HEK293 (cell line): ENCODE measurements at regions not wholly inside any gene's neighbourhood (a gene's known extent, or its start where the extent isn't known, plus 50 kb on each side); places are given as distances from the start of the nearest gene placed in this dataset.

ENCODE experiments used
- YY1 ChIP-seq: fragments of 450-650 bp; formaldehyde crosslinking; IDR thresholded peaks from 2 replicates; pipeline ENCODE4 v1.5.1; 2018; ENCODE audit warnings: missing biosample characterization, missing genetic modification characterization
- ZBTB21 ChIP-seq: fragments of 450-650 bp; formaldehyde crosslinking; IDR thresholded peaks from 2 replicates; pipeline ENCODE4 v1.5.1; 2017; ENCODE audit warnings: missing biosample characterization, missing genetic modification characterization
- ZNF561 ChIP-seq: fragments of 450-650 bp; IDR thresholded peaks from 2 replicates; pipeline ENCODE4 v1.5.1; 2018; ENCODE audit warnings: missing biosample characterization, missing genetic modification characterization, borderline replicate concordance
- ZNF707 ChIP-seq: fragments of 450-650 bp; formaldehyde crosslinking; IDR thresholded peaks from 2 replicates; pipeline ENCODE4 v1.5.1; 2016; ENCODE audit warnings: missing biosample characterization, missing genetic modification characterization
- ZNF830 ChIP-seq: fragments of 450-650 bp; IDR thresholded peaks from 2 replicates; pipeline ENCODE4 v1.5.0; 2018; ENCODE audit warnings: missing biosample characterization, missing genetic modification characterization, low read depth, mild to moderate bottlenecking, moderate library complexity
- ZNF843 ChIP-seq: fragments of 450-650 bp; formaldehyde crosslinking; IDR thresholded peaks from 2 replicates; pipeline ENCODE4 v1.5.1; 2016; ENCODE audit warnings: missing biosample characterization, missing genetic modification characterization
- TF ChIP-seq, protein P1 (sequence below): fragments of 450-650 bp; formaldehyde crosslinking; IDR thresholded peaks from 2 replicates; pipeline ENCODE4 v1.5.1; 2016; ENCODE audit warnings: missing biosample characterization, missing genetic modification characterization
- TF ChIP-seq, protein P2 (sequence below): fragments of 450-650 bp; formaldehyde crosslinking; IDR thresholded peaks from 2 replicates; pipeline ENCODE4 v1.5.1; 2016; ENCODE audit warnings: missing biosample characterization, missing genetic modification characterization
- TF ChIP-seq, protein P3 (sequence below): fragments of 450-650 bp; formaldehyde crosslinking; IDR thresholded peaks from 2 replicates; pipeline ENCODE4 v1.5.1; 2016; ENCODE audit warnings: missing biosample characterization, missing genetic modification characterization
- TF ChIP-seq, protein P4 (sequence below): fragments of 450-650 bp; formaldehyde crosslinking; IDR thresholded peaks from 2 replicates; pipeline ENCODE4 v1.5.1; 2016; ENCODE audit warnings: missing biosample characterization, missing genetic modification characterization, borderline replicate concordance

DNA sequence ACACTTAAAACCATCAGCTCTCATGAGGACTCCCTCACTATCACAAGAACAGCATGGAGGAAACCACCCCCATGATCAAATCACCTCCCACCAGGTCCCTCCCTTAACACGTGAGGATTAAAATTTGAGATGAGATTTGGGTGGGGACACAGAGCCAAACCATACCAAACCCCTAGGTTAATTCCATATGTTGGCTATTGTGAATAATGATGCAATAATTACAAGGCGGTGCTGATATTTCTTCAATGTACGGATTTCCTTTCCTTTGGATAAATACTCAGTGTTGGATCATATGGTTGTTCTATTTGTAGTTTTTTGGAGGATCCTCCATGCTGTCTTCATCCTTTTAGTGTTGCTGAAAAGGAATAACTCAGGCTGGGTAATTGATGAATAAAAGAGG, 652.1 kb upstream of the PKDCC start:
- TF ChIP-seq ZNF830 (tag by site-specific recombination) (no peak), YY1 (tag by site-specific recombination) (no peak), ZNF707 (tag by site-specific recombination) (no peak), ZBTB21 (no peak), ZNF843 (tag by site-specific recombination) (no peak), ZNF561 (no peak)
- TF ChIP-seq, protein P1, sequence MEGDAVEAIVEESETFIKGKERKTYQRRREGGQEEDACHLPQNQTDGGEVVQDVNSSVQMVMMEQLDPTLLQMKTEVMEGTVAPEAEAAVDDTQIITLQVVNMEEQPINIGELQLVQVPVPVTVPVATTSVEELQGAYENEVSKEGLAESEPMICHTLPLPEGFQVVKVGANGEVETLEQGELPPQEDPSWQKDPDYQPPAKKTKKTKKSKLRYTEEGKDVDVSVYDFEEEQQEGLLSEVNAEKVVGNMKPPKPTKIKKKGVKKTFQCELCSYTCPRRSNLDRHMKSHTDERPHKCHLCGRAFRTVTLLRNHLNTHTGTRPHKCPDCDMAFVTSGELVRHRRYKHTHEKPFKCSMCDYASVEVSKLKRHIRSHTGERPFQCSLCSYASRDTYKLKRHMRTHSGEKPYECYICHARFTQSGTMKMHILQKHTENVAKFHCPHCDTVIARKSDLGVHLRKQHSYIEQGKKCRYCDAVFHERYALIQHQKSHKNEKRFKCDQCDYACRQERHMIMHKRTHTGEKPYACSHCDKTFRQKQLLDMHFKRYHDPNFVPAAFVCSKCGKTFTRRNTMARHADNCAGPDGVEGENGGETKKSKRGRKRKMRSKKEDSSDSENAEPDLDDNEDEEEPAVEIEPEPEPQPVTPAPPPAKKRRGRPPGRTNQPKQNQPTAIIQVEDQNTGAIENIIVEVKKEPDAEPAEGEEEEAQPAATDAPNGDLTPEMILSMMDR (tag by site-specific recombination): no peak
- TF ChIP-seq, protein P2, sequence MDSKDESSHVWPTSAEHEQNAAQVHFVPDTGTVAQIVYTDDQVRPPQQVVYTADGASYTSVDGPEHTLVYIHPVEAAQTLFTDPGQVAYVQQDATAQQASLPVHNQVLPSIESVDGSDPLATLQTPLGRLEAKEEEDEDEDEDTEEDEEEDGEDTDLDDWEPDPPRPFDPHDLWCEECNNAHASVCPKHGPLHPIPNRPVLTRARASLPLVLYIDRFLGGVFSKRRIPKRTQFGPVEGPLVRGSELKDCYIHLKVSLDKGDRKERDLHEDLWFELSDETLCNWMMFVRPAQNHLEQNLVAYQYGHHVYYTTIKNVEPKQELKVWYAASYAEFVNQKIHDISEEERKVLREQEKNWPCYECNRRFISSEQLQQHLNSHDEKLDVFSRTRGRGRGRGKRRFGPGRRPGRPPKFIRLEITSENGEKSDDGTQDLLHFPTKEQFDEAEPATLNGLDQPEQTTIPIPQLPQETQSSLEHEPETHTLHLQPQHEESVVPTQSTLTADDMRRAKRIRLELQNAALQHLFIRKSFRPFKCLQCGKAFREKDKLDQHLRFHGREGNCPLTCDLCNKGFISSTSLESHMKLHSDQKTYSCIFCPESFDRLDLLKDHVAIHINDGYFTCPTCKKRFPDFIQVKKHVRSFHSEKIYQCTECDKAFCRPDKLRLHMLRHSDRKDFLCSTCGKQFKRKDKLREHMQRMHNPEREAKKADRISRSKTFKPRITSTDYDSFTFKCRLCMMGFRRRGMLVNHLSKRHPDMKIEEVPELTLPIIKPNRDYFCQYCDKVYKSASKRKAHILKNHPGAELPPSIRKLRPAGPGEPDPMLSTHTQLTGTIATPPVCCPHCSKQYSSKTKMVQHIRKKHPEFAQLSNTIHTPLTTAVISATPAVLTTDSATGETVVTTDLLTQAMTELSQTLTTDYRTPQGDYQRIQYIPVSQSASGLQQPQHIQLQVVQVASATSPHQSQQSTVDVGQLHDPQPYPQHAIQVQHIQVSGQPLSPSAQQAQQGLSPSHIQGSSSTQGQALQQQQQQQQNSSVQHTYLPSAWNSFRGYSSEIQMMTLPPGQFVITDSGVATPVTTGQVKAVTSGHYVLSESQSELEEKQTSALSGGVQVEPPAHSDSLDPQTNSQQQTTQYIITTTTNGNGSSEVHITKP: no peak
- TF ChIP-seq, protein P3, sequence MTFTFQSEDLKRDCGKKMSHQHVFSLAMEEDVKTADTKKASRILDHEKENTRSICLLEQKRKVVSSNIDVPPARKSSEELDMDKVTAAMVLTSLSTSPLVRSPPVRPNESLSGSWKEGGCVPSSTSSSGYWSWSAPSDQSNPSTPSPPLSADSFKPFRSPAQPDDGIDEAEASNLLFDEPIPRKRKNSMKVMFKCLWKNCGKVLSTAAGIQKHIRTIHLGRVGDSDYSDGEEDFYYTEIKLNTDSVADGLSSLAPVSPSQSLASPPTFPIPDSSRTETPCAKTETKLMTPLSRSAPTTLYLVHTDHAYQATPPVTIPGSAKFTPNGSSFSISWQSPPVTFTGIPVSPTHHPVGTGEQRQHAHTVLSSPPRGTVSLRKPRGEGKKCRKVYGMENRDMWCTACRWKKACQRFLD (tag by site-specific recombination): no peak
- TF ChIP-seq, protein P4, sequence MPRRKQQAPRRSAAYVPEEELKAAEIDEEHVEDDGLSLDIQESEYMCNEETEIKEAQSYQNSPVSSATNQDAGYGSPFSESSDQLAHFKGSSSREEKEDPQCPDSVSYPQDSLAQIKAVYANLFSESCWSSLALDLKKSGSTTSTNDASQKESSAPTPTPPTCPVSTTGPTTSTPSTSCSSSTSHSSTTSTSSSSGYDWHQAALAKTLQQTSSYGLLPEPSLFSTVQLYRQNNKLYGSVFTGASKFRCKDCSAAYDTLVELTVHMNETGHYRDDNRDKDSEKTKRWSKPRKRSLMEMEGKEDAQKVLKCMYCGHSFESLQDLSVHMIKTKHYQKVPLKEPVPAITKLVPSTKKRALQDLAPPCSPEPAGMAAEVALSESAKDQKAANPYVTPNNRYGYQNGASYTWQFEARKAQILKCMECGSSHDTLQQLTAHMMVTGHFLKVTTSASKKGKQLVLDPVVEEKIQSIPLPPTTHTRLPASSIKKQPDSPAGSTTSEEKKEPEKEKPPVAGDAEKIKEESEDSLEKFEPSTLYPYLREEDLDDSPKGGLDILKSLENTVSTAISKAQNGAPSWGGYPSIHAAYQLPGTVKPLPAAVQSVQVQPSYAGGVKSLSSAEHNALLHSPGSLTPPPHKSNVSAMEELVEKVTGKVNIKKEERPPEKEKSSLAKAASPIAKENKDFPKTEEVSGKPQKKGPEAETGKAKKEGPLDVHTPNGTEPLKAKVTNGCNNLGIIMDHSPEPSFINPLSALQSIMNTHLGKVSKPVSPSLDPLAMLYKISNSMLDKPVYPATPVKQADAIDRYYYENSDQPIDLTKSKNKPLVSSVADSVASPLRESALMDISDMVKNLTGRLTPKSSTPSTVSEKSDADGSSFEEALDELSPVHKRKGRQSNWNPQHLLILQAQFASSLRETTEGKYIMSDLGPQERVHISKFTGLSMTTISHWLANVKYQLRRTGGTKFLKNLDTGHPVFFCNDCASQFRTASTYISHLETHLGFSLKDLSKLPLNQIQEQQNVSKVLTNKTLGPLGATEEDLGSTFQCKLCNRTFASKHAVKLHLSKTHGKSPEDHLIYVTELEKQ (tag by site-specific recombination): no peak
